B cell (primary cell): ENCODE measurements at regions not wholly inside any gene's neighbourhood (a gene's known extent, or its start where the extent isn't known, plus 50 kb on each side); places are given as distances from the start of the nearest gene placed in this dataset.

Experiments used
- EZH2 ChIP-seq: IDR thresholded peaks from 2 replicates; pipeline ENCODE4 v1.6.1; 2012; ENCODE audit warnings: borderline replicate concordance, low read depth, mild to moderate bottlenecking, moderate library complexity, low read length; ENCODE audit not compliant: insufficient read depth, poor library complexity, severe bottlenecking
- TF ChIP-seq, protein P1 (sequence below): fragments of 200-600 bp; IDR thresholded peaks from one replicate; pipeline ENCODE4 v1.8.0; 2022; ENCODE audit warnings: antibody characterized with exemption, mild to moderate bottlenecking

DNA sequence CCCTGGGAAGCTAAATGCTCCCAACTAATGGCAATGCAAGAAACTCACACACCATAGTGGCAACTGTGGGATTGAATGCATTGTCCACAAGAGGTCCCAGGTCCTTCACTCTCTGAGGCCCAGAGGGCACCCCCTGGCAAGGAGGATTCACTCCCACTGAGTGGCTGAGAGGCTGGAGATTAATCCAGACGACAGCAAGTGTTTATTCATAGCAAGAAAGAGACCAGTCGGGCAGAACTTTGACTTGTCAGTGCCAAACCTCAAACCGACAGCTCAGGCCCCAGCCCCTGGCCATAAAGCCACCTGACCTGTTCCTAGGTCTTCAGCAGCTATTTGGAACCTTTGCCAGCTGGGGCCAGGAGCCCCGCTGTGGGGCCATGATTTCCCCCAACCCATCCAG, 54.5 kb upstream of the MPEG1 start:
- TF ChIP-seq, protein P1, sequence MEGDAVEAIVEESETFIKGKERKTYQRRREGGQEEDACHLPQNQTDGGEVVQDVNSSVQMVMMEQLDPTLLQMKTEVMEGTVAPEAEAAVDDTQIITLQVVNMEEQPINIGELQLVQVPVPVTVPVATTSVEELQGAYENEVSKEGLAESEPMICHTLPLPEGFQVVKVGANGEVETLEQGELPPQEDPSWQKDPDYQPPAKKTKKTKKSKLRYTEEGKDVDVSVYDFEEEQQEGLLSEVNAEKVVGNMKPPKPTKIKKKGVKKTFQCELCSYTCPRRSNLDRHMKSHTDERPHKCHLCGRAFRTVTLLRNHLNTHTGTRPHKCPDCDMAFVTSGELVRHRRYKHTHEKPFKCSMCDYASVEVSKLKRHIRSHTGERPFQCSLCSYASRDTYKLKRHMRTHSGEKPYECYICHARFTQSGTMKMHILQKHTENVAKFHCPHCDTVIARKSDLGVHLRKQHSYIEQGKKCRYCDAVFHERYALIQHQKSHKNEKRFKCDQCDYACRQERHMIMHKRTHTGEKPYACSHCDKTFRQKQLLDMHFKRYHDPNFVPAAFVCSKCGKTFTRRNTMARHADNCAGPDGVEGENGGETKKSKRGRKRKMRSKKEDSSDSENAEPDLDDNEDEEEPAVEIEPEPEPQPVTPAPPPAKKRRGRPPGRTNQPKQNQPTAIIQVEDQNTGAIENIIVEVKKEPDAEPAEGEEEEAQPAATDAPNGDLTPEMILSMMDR = no peak
- no peak for TF ChIP-seq EZH2
